ENCODE measurements at regions not wholly inside any gene's neighbourhood (a gene's known extent, or its start where the extent isn't known, plus 50 kb on each side); places are given as distances from the start of the nearest gene placed in this dataset.

DNA sequence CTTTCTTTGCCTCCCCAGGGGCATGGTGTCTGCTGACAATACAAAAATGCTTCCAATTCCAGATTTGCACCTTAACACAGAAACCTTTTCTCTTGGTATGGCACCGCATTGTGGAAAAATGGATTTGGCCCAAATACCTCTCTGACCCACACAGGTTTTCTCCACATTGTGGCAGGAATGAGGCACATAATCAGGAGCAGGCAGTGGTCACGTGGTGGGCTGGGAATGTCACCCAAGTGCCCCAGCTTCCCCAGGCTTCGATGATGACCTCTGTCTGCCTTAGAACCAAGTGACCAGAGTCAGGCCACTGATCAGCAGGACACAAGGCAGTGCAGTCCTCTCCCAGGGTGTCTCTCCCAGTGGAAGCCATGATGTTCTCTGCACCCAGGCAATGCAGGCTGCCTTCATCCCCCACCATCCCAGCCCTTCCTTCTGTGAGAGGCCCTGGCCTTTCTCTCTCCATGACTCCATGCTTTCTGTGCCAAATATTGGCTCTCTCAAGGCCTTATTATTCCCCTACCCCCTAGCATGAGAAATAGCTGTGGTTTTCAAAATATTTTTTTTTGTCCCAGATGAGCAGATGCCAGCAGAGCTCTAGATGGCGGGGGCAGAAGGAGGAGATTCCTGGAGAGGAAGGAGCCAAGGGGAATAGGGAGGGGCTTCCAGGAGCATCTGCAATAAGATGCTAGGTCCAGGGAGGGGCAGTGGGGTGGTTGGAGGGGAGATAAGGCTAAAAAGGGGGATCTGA is 198.9 kb downstream of the ACKR3 start:
- WGBS (ENCODE audit: insufficient coverage, low lambda C conversion rate), result 83% methylated on average over 1 of the region's 4 CpGs
- H3K27ac ChIP-seq (ENCODE audit: low read length), result no peak overlapping the region
- DNase-seq, result no peak
- no peaks in the 10 kb centered on the region for H3K27me3 ChIP-seq (ENCODE audit: control insufficient read depth, insufficient read depth, low read length)
- no peaks in the 10 kb centered on the region for H3K36me3 ChIP-seq (ENCODE audit: control insufficient read depth, insufficient read depth, low read length)
- no peaks in the 10 kb centered on the region for H3K4me1 ChIP-seq (ENCODE audit: control insufficient read depth, insufficient read depth, low read length)
- peaks cover 4% of the 10 kb centered on the region for H3K9me3 ChIP-seq (ENCODE audit: control insufficient read depth, low read depth, low read length)
- H3K4me3 ChIP-seq (ENCODE audit: low read length), result no peak overlapping the region

DNA sequence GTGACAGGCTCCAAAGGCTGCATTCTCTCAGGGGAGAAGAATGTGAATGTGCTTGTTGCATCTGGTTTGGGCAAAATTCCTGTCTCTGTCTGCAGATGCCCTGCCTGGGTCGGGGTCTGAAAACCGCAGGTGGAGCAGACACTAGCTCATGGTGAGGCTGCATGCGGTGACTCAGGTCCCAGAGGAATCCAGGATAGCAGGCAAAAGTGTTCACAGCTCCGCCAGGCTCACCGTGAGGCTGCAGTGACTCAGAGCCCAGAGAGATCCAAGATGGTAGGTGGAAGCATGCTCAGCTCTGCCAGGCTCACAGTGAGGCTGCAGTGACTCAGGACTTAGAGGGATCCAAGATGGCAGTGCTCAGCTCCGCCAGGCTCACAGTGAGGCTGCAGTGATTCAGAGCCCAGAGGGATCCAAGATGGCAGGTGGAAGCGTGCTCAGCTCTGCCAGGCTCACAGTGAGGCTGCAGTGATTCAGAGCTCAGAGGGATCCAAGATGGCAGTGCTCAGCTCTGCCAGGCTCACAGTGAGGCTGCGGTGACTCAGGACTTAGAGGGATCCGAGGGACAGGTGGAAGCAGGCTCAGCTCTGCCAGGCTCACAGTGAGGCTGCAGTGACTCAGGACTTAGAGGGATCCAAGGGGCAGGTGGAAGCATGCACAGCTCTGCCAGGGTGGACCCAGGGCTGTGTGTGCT is 200.5 kb downstream of the ACKR3 start:
- DNase-seq, result no peak
- 80% methylated on average over 1 of the region's 9 CpGs for WGBS (ENCODE audit: insufficient coverage, low lambda C conversion rate)
- H3K4me1 ChIP-seq (ENCODE audit: control insufficient read depth, insufficient read depth, low read length), result no peaks in the 10 kb centered on the region
- no peak overlapping the region for H3K4me3 ChIP-seq (ENCODE audit: low read length)
- no peaks in the 10 kb centered on the region for H3K36me3 ChIP-seq (ENCODE audit: control insufficient read depth, insufficient read depth, low read length)
- H3K27ac ChIP-seq (ENCODE audit: low read length), result no peak overlapping the region
- H3K27me3 ChIP-seq (ENCODE audit: control insufficient read depth, insufficient read depth, low read length), result no peaks in the 10 kb centered on the region
- peaks cover 4% of the 10 kb centered on the region for H3K9me3 ChIP-seq (ENCODE audit: control insufficient read depth, low read depth, low read length)

- no peak overlapping the region for H3K4me3 ChIP-seq (ENCODE audit: low read length)
- H3K4me1 ChIP-seq (ENCODE audit: control insufficient read depth, insufficient read depth, low read length), result peaks cover 3% of the 10 kb centered on the region
- no peaks in the 10 kb centered on the region for H3K27me3 ChIP-seq (ENCODE audit: control insufficient read depth, insufficient read depth, low read length)
- WGBS (ENCODE audit: insufficient coverage, low lambda C conversion rate), result 90% methylated on average over 2 of the region's 17 CpGs
- no peak overlapping the region for H3K27ac ChIP-seq (ENCODE audit: low read length)
- H3K9me3 ChIP-seq (ENCODE audit: control insufficient read depth, low read depth, low read length), result no peaks in the 10 kb centered on the region
- no peaks in the 10 kb centered on the region for H3K36me3 ChIP-seq (ENCODE audit: control insufficient read depth, insufficient read depth, low read length)
- DNase-seq, result peak in 1 of 2 donors; percentile 13
These were observed 202.7 kb downstream of the ACKR3 start for GRCh38 chr2:236772220-236772837.

GRCh38 chr2:236773206-236773605 is 203.6 kb downstream of the ACKR3 start:
- WGBS (ENCODE audit: insufficient coverage, low lambda C conversion rate), result 72% methylated on average over 2 of the region's 9 CpGs
- DNase-seq, result no peak
- H3K9me3 ChIP-seq (ENCODE audit: control insufficient read depth, low read depth, low read length), result no peaks in the 10 kb centered on the region
- peaks cover 3% of the 10 kb centered on the region for H3K4me1 ChIP-seq (ENCODE audit: control insufficient read depth, insufficient read depth, low read length)
- no peaks in the 10 kb centered on the region for H3K27me3 ChIP-seq (ENCODE audit: control insufficient read depth, insufficient read depth, low read length)
- H3K27ac ChIP-seq (ENCODE audit: low read length), result no peak overlapping the region
- H3K36me3 ChIP-seq (ENCODE audit: control insufficient read depth, insufficient read depth, low read length), result no peaks in the 10 kb centered on the region
- no peak overlapping the region for H3K4me3 ChIP-seq (ENCODE audit: low read length)

GRCh38 chr2:236774171-236774570 is 204.5 kb downstream of the ACKR3 start:
- no peak overlapping the region for H3K27ac ChIP-seq (ENCODE audit: low read length)
- peaks cover 3% of the 10 kb centered on the region for H3K4me1 ChIP-seq (ENCODE audit: control insufficient read depth, insufficient read depth, low read length)
- WGBS (ENCODE audit: insufficient coverage, low lambda C conversion rate), result no CpG with 5 or more reads among the region's 9 CpGs
- no peak for DNase-seq
- H3K9me3 ChIP-seq (ENCODE audit: control insufficient read depth, low read depth, low read length), result no peaks in the 10 kb centered on the region
- no peak overlapping the region for H3K4me3 ChIP-seq (ENCODE audit: low read length)
- no peaks in the 10 kb centered on the region for H3K36me3 ChIP-seq (ENCODE audit: control insufficient read depth, insufficient read depth, low read length)
- no peaks in the 10 kb centered on the region for H3K27me3 ChIP-seq (ENCODE audit: control insufficient read depth, insufficient read depth, low read length)

DNA sequence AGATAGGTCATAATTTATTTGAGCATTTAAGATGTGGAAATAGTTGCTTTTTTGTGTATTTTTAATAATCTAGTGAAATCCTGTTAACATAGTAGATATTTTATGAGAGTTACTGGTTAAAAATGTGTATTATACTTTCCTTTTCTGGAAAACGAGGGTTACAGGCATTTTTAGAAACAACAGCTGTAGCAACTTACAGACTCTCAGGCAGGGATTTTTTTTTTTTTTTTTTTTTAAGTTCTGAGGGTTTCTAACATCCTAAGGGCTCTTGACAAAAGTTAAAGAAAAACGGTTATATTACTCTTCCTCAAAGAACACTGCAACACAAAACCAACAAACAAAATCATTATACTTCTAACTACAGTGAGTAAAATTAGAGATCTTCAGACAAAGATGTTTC is 205.9 kb downstream of the ACKR3 start:
- H3K27me3 ChIP-seq (ENCODE audit: control insufficient read depth, insufficient read depth, low read length), result no peaks in the 10 kb centered on the region
- H3K4me3 ChIP-seq (ENCODE audit: low read length), result no peak overlapping the region
- no peak for DNase-seq
- peaks cover 3% of the 10 kb centered on the region for H3K4me1 ChIP-seq (ENCODE audit: control insufficient read depth, insufficient read depth, low read length)
- H3K27ac ChIP-seq (ENCODE audit: low read length), result no peak overlapping the region
- H3K36me3 ChIP-seq (ENCODE audit: control insufficient read depth, insufficient read depth, low read length), result no peaks in the 10 kb centered on the region
- 80% methylated on average over 1 of the region's 2 CpGs for WGBS (ENCODE audit: insufficient coverage, low lambda C conversion rate)
- no peaks in the 10 kb centered on the region for H3K9me3 ChIP-seq (ENCODE audit: control insufficient read depth, low read depth, low read length)

DNA sequence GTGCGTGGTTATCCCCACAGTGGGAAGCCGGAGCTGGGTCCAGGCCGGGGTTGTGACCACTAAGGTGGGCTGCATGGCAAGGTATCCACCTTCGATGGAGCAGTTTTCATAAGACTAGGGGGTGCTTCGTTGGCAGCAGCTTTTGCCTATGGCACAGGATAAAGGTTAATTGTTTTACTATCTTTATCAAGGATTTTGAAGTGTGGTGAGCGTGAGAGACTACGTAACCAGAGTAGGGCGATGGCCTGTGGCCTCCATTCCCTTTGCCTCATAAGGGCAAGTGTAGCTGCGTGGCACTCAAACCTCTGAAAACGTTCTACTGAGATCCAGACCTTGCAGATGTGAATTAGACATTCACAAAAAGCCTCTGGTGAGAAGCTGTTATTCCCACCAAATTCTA is 206.6 kb downstream of the ACKR3 start:
- no peak overlapping the region for H3K4me3 ChIP-seq (ENCODE audit: low read length)
- WGBS (ENCODE audit: insufficient coverage, low lambda C conversion rate), result no CpG with 5 or more reads among the region's 10 CpGs
- DNase-seq, result peak; percentile 30 to 62

DNA sequence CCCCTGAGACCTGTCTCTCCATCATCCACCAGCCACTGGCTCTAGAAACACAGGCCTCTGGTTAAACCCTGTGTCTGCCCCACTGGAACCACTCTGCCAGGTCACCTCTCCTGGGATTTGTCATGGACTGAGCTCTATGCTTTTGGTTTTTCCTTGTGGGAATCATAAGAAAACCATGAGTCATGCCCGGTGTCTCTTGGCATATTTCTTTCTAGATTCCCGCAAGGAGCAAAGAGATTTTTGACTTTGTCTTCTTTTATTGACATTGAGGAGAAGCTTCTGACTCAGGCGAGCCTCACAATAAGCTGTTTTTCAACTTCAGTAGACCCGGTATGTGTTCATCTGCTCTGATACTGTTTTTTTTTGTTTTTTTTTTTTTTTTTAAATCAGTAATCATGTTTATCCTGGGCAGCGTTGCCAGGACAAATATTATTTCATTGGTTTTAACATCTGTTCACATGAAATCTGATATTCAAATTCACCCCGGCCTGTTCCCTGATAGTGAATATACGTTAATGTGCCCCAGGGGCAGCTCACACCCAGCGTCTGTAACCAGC is 207.1 kb downstream of the ACKR3 start:
- Histone ChIP-seq H3K27me3 (ENCODE audit: control insufficient read depth, insufficient read depth, low read length) (no peaks in the 10 kb centered on the region), H3K9me3 (ENCODE audit: control insufficient read depth, low read depth, low read length) (no peaks in the 10 kb centered on the region), H3K4me3 (ENCODE audit: low read length) (no peak overlapping the region), H3K4me1 (ENCODE audit: control insufficient read depth, insufficient read depth, low read length) (peaks cover 3% of the 10 kb centered on the region), H3K27ac (ENCODE audit: low read length) (no peak overlapping the region), H3K36me3 (ENCODE audit: control insufficient read depth, insufficient read depth, low read length) (no peaks in the 10 kb centered on the region)
- DNase-seq, result no peak
- 72% methylated on average over 4 of the region's 8 CpGs for WGBS (ENCODE audit: insufficient coverage, low lambda C conversion rate)

More for the DNA sequence above, 206.6 kb downstream of the ACKR3 start:
- Histone ChIP-seq H3K4me1 (ENCODE audit: control insufficient read depth, insufficient read depth, low read length) (peaks cover 3% of the 10 kb centered on the region), H3K27ac (ENCODE audit: low read length) (no peak overlapping the region), H3K9me3 (ENCODE audit: control insufficient read depth, low read depth, low read length) (no peaks in the 10 kb centered on the region), H3K27me3 (ENCODE audit: control insufficient read depth, insufficient read depth, low read length) (no peaks in the 10 kb centered on the region), H3K36me3 (ENCODE audit: control insufficient read depth, insufficient read depth, low read length) (no peaks in the 10 kb centered on the region)

DNA sequence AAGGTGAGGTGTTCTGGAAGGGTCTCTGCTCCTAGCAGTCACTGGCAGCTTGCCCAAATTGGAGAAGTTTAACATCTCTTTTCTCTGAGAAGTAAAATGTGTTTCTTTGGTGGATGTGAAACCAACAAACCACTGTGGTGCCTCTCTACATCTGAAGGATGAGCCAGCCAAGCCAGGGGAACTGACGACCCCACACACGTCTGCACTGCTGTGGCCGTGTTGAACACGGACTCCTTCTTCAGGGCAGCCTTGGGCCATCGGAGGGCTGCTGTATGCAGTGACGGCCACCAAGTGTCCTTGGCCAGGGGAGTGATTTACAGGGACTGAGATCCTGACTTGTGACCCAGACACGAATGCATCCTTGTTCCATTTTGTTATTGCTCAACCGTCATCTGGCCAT is 207.8 kb downstream of the ACKR3 start:
- no peak for DNase-seq
- Histone ChIP-seq H3K4me1 (ENCODE audit: control insufficient read depth, insufficient read depth, low read length) (peaks cover 3% of the 10 kb centered on the region), H3K27me3 (ENCODE audit: control insufficient read depth, insufficient read depth, low read length) (no peaks in the 10 kb centered on the region), H3K27ac (ENCODE audit: low read length) (no peak overlapping the region), H3K36me3 (ENCODE audit: control insufficient read depth, insufficient read depth, low read length) (no peaks in the 10 kb centered on the region), H3K4me3 (ENCODE audit: low read length) (no peak overlapping the region), H3K9me3 (ENCODE audit: control insufficient read depth, low read depth, low read length) (no peaks in the 10 kb centered on the region)
- 100% methylated on average over 1 of the region's 8 CpGs for WGBS (ENCODE audit: insufficient coverage, low lambda C conversion rate)

DNA sequence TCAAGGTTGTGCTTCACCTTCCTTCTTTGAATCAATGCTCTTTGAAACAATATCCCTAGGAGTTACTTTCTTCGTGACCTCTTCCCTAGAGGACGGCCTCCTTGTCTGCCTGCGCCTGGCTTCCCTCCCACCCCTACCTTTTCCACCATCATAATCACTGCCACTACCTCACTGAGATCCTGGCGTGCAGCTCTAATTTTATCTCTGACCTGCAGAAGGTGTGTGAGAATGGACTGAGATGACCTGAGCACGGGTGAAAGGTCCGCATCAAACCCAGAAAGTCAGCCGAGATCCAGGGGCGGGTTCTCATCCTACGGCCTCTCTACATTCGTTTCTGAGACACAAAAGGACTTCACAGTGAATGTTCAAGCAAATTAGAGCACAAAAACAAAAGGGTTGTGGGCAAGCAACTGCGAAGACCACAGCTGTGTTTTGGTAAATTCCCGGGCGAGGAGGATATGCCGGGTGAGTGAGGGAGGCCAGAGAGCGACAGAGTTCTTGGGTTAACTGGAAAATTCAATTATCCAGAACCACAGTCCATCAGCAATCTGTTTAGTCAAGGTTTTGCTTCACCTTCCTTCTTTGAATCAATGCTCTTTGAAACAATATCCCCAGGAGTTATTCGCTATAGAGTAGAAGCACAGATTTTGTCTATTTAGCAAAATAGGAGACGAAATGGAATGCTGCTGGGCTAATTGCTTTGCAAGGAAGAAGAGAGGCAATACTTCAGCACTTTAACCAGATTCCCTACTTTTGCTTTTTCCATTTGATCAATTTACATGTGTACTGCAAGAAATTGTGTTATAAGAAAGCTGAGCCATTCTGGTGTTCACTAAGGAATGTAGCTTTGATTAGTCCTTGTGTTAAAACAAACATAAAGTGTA is 212.6 kb downstream of the ACKR3 start:
- no peak overlapping the region for H3K27ac ChIP-seq (ENCODE audit: low read length)
- WGBS (ENCODE audit: insufficient coverage, low lambda C conversion rate), result 100% methylated on average over 7 of the region's 17 CpGs

More for the DNA sequence above, 212.6 kb downstream of the ACKR3 start:
- H3K4me1 ChIP-seq (ENCODE audit: control insufficient read depth, insufficient read depth, low read length), result no peaks in the 10 kb centered on the region
- no peaks in the 10 kb centered on the region for H3K36me3 ChIP-seq (ENCODE audit: control insufficient read depth, insufficient read depth, low read length)
- no peak for DNase-seq
- H3K27me3 ChIP-seq (ENCODE audit: control insufficient read depth, insufficient read depth, low read length), result no peaks in the 10 kb centered on the region
- H3K9me3 ChIP-seq (ENCODE audit: control insufficient read depth, low read depth, low read length), result no peaks in the 10 kb centered on the region
- no peak overlapping the region for H3K4me3 ChIP-seq (ENCODE audit: low read length)
